Loucy (cell line): ENCODE measurements at regions not wholly inside any gene's neighbourhood (a gene's known extent, or its start where the extent isn't known, plus 50 kb on each side); places are given as distances from the start of the nearest gene placed in this dataset.

Experiments
- CTCF ChIP-seq: fragments of 200-600 bp; sonication (generic); conservative IDR thresholded peaks from 2 replicates; pipeline ENCODE4 v1.5.1; 2014; ENCODE audit warnings: mild to moderate bottlenecking, antibody characterized with exemption, low read length
- EZH2phosphoT487 ChIP-seq: fragments of 200-600 bp; IDR thresholded peaks from 2 replicates; pipeline ENCODE4 v1.6.1; 2018; ENCODE audit warnings: antibody characterized with exemption, mild to moderate bottlenecking, moderate library complexity, borderline replicate concordance

GRCh38 chr10:22833353-22833752 is 94.5 kb upstream of the ARMC3 start:
- no peak for TF ChIP-seq CTCF
- TF ChIP-seq EZH2phosphoT487 = no peak
